Body of pancreas (tissue), 4 donors: ENCODE measurements at regions not wholly inside any gene's neighbourhood (a gene's known extent, or its start where the extent isn't known, plus 50 kb on each side); places are given as distances from the start of the nearest gene placed in this dataset.

ENCODE experiments used
- CTCF ChIP-seq, 7 experiments: fragments of 450-650 bp in 4 of 7; fragments of 200-600 bp in 3 of 7; sonication (generic) in 3 of 7; IDR thresholded peaks; one replicate each; pipeline ENCODE4 v1.5.1; 2016 to 2019; ENCODE audit warnings: antibody characterized with exemption in 7 of 7
- POLR2A ChIP-seq, 3 donors: fragments of 450-650 bp; IDR thresholded peaks; one replicate each; pipeline ENCODE4 v1.6.1; 2016; ENCODE audit warnings: antibody characterized with exemption in 3 of 3, mild to moderate bottlenecking in 2 of 3

- no peak for TF ChIP-seq POLR2A (IDR thresholded peaks at IDR 0.05)
- no peak for TF ChIP-seq CTCF (IDR thresholded peaks at IDR 0.05)
These were observed 101.6 kb downstream of the BCL2L11 start for GRCh38 chr2:111222204-111222866.
